Activated CD4-positive, alpha-beta T cell treated with anti-CD3 and anti-CD28 coated beads for 24 hours (primary cell): ENCODE measurements at regions not wholly inside any gene's neighbourhood (a gene's known extent, or its start where the extent isn't known, plus 50 kb on each side); places are given as distances from the start of the nearest gene placed in this dataset.
"Not testable (repeated sequence)": the region's sequence is repeated elsewhere in the genome, so short reads cannot be mapped to it uniquely, and the experiment has no call there.

Source experiments
- DNase-seq, 2 donors: peaks; one replicate each; pipeline ENCODE4 v3.0.0-alpha.2; 2020; ENCODE audit warnings: low read depth in 2 of 2

- DNase-seq: no peak
These were observed 74.9 kb downstream of the ALG10 start for GRCh38 chr12:34097213-34097612.

- DNase-seq: no peak
These were observed 83.2 kb downstream of the ALG10 start for GRCh38 chr12:34105392-34105933.

GRCh38 chr12:34106172-34106571 is 83.9 kb downstream of the ALG10 start:
- no peak for DNase-seq

- DNase-seq: no peak
These were observed 84.7 kb downstream of the ALG10 start for GRCh38 chr12:34107016-34107415.

- DNase-seq: no peak
These were observed 85.6 kb downstream of the ALG10 start for GRCh38 chr12:34107781-34108404.

GRCh38 chr12:34108405-34108803 is 86.1 kb downstream of the ALG10 start:
- no peak for DNase-seq

- DNase-seq: no peak
These were observed 86.7 kb downstream of the ALG10 start for GRCh38 chr12:34108967-34109366.

GRCh38 chr12:34109390-34109789 is 87.1 kb downstream of the ALG10 start:
- DNase-seq: no peak

- DNase-seq: not testable (repeated sequence)
These were observed 87.7 kb downstream of the ALG10 start for GRCh38 chr12:34109909-34110531.

- no peak for DNase-seq
These were observed 97.1 kb downstream of the ALG10 start for GRCh38 chr12:34119366-34119765.

- no peak for DNase-seq
These were observed 99.1 kb downstream of the ALG10 start for GRCh38 chr12:34121360-34121759.

GRCh38 chr12:34123092-34123491 is 100.8 kb downstream of the ALG10 start:
- peak in 1 of 2 donors; percentile 18 for DNase-seq

GRCh38 chr12:34124608-34125007 is 102.3 kb downstream of the ALG10 start:
- no peak for DNase-seq

GRCh38 chr12:34126239-34126641 is 103.9 kb downstream of the ALG10 start:
- no peak for DNase-seq

- DNase-seq: no peak
These were observed 104.5 kb downstream of the ALG10 start for GRCh38 chr12:34126805-34127204.

- DNase-seq: not testable (repeated sequence)
These were observed 105.1 kb downstream of the ALG10 start for GRCh38 chr12:34127379-34127778.

- DNase-seq: no peak
These were observed 120.1 kb downstream of the ALG10 start for GRCh38 chr12:34142430-34142829.

- DNase-seq: no peak
These were observed 128.7 kb downstream of the ALG10 start for GRCh38 chr12:34151019-34151418.

- no peak for DNase-seq
These were observed 141.1 kb downstream of the ALG10 start for GRCh38 chr12:34163443-34163842.

GRCh38 chr12:34166427-34167060 is 144.2 kb downstream of the ALG10 start:
- no peak for DNase-seq

- DNase-seq: not testable (repeated sequence)
These were observed 146.2 kb downstream of the ALG10 start for GRCh38 chr12:34168507-34168906.

- DNase-seq: no peak
These were observed 164.2 kb downstream of the ALG10 start for GRCh38 chr12:34186492-34186891.

GRCh38 chr12:34188974-34189373 is 166.7 kb downstream of the ALG10 start:
- no peak for DNase-seq
